Neuron (in vitro differentiated cells): ENCODE measurements at regions not wholly inside any gene's neighbourhood (a gene's known extent, or its start where the extent isn't known, plus 50 kb on each side); places are given as distances from the start of the nearest gene placed in this dataset.
A peak's percentile ranks its signal among the peaks of the same experiment; 100 is the strongest.

Experiments used
- H2AFZ ChIP-seq: one replicate; pipeline ENCODE4 v1.6.1; 2013; ENCODE audit warnings: low read depth, mild to moderate bottlenecking, inconsistent platforms, low read length, moderate library complexity
- H3K27me3 ChIP-seq: one replicate; pipeline ENCODE4 v1.6.1; 2013; ENCODE audit warnings: low read length; ENCODE audit not compliant: insufficient read depth
- H3K36me3 ChIP-seq: one replicate; pipeline ENCODE4 v1.6.1; 2013; ENCODE audit warnings: low read length; ENCODE audit not compliant: insufficient read depth
- H3K4me1 ChIP-seq: one replicate; pipeline ENCODE4 v1.6.1; 2013; ENCODE audit warnings: low read length; ENCODE audit not compliant: insufficient read depth
- H3K4me3 ChIP-seq: 2 replicates; pipeline ENCODE4 v1.5.1; 2013; ENCODE audit warnings: mild to moderate bottlenecking, low read length, moderate library complexity
- H3K9me3 ChIP-seq: one replicate; pipeline ENCODE4 v1.6.1; 2013; ENCODE audit warnings: low read length

DNA sequence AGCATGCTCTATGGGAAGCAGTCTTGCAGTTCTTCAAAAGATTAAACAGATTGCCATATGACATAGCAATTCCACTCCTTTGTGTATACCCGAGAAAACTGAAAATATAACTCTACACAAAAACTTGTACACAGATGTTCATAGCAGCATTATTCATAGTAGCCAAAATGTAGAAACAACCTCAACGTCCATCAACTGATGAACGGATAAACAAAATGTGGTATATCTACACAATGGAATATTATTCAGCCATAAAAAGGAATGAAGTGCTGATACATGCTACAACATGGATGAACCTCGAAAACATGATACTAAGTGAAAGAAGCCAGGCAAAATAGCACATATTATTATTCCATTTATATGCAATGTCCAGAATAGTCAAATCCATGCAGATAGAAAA is 221.2 kb upstream of the PSMD7 start:
- no peak overlapping the region for H2AFZ ChIP-seq
- peaks cover 5% of the 10 kb centered on the region for H3K9me3 ChIP-seq
- H3K4me3 ChIP-seq, result no peak overlapping the region

DNA sequence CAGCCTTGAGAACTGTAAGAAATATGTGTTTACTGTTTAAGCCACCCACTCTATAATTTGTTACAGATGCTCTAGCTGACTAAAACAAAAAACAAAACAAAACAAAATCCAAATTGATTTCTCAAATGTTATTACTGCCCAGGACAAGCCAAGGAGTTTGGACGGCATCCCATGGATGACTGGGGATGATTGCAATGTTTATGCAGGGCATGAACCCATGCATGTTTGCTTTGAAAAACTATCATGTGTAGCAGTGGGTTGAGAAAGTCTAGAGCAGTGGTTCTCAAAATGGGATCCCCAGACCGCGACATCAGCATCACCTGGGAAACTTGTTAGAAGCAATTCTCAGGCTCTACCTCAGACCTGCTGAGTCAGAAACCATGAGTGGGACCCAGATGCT is 223.2 kb upstream of the PSMD7 start:
- Histone ChIP-seq H2AFZ (no peak overlapping the region), H3K36me3 (no peaks in the 10 kb centered on the region), H3K4me1 (no peaks in the 10 kb centered on the region), H3K9me3 (peaks cover 5% of the 10 kb centered on the region), H3K27me3 (no peaks in the 10 kb centered on the region), H3K4me3 (no peak overlapping the region)

More for the DNA sequence above, 221.2 kb upstream of the PSMD7 start:
- Histone ChIP-seq H3K27me3 (no peaks in the 10 kb centered on the region), H3K4me1 (no peaks in the 10 kb centered on the region), H3K36me3 (no peaks in the 10 kb centered on the region)

GRCh38 chr16:74071996-74072535 is 224.5 kb upstream of the PSMD7 start:
- Histone ChIP-seq H3K36me3 (no peaks in the 10 kb centered on the region), H3K27me3 (no peaks in the 10 kb centered on the region), H3K4me3 (no peak overlapping the region)

GRCh38 chr16:74070237-74070636 is 226.4 kb upstream of the PSMD7 start:
- H3K4me1 ChIP-seq, result peaks cover 16% of the 10 kb centered on the region
- no peaks in the 10 kb centered on the region for H3K36me3 ChIP-seq
- H3K4me3 ChIP-seq, result no peak overlapping the region
- no peaks in the 10 kb centered on the region for H3K27me3 ChIP-seq
- no peak overlapping the region for H2AFZ ChIP-seq
- peaks cover 3% of the 10 kb centered on the region for H3K9me3 ChIP-seq

More at GRCh38 chr16:74071996-74072535, 224.5 kb upstream of the PSMD7 start:
- Histone ChIP-seq H2AFZ (no peak overlapping the region), H3K9me3 (peaks cover 5% of the 10 kb centered on the region), H3K4me1 (peaks cover under 1% of the 10 kb centered on the region)

DNA sequence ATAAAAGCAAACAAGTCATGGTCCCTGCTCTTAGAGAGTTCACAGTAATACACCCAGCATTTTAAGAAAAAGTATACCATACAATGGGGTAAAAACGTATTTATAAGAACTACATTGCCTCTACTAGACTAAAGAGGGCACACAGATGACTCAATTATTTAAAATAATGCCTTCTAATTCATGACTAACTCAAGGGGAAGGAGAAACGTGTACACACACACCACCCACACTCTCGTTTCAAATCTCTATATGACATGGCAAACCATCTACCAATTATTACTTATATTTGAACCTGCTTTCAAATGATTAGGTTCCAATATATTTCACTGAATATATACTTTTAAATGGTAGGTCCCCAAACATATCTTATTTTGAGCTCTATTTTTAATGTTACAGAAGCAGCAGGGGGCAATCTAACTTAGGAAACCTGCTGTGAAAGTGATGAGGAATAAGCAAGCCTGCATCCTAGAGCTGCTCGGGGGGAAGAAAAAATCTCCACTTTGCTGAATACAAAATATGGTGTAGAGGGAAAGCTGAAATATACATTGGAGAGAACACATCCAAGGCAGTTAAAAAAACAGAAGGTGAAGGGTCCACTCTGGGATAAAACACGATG is 232.4 kb upstream of the PSMD7 start:
- Histone ChIP-seq H3K4me3 (no peak overlapping the region), H3K9me3 (no peaks in the 10 kb centered on the region), H2AFZ (no peak overlapping the region), H3K27me3 (no peaks in the 10 kb centered on the region), H3K4me1 (peaks cover 16% of the 10 kb centered on the region), H3K36me3 (no peaks in the 10 kb centered on the region)

DNA sequence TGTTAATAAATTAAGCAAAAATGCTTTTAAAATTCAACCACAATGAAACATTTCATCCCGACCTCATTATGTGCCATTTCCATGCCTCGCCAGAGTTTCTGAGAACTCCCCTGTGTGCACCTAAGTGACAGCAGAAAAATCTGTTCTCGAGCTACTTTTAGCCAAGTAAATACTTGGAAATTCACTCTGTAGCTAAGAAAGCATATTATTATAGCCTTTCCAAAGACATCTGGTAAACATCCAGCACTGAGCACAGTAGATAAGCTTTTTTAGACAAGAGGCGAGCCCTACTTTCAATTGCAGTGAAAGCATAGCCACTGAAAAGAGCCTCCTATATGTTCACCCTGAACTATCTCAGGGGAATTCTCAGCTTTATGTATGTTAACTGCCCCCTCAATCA is 242.8 kb upstream of the PSMD7 start:
- no peaks in the 10 kb centered on the region for H3K9me3 ChIP-seq
- no peak overlapping the region for H3K4me3 ChIP-seq
- no peaks in the 10 kb centered on the region for H3K4me1 ChIP-seq
- H3K27me3 ChIP-seq, result no peaks in the 10 kb centered on the region
- no peaks in the 10 kb centered on the region for H3K36me3 ChIP-seq
- H2AFZ ChIP-seq, result no peak overlapping the region

GRCh38 chr16:74053312-74053711 is 243.3 kb upstream of the PSMD7 start:
- Histone ChIP-seq H3K4me3 (no peak overlapping the region), H2AFZ (no peak overlapping the region), H3K27me3 (no peaks in the 10 kb centered on the region), H3K4me1 (no peaks in the 10 kb centered on the region), H3K36me3 (no peaks in the 10 kb centered on the region), H3K9me3 (no peaks in the 10 kb centered on the region)

GRCh38 chr16:74052016-74052415 is 244.6 kb upstream of the PSMD7 start:
- no peak overlapping the region for H3K4me3 ChIP-seq
- H3K4me1 ChIP-seq, result no peaks in the 10 kb centered on the region
- H3K9me3 ChIP-seq, result no peaks in the 10 kb centered on the region
- no peaks in the 10 kb centered on the region for H3K36me3 ChIP-seq
- no peak overlapping the region for H2AFZ ChIP-seq
- no peaks in the 10 kb centered on the region for H3K27me3 ChIP-seq

GRCh38 chr16:74049027-74049426 is 247.6 kb upstream of the PSMD7 start:
- Histone ChIP-seq H3K27me3 (no peaks in the 10 kb centered on the region), H2AFZ (no peak overlapping the region), H3K36me3 (no peaks in the 10 kb centered on the region), H3K9me3 (no peaks in the 10 kb centered on the region), H3K4me3 (no peak overlapping the region), H3K4me1 (peaks cover 3% of the 10 kb centered on the region)

DNA sequence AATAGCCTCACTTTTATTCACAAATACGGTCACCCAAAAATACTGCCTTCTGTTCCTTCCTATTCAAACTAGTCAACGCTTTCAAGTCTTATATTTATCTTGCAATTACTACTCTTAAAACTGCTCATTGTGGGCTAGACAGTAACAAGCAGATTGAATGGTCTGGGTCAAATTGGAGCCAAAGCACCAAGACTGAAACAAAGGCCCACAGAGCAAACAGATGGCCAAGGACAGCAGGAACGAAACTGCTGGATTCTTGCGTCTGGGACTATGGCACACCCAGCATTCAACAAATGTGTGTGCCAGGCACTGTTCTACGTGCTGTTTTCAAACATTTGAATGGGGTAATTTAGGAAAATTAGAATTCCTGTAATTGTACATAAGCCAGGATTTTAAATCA is 250.1 kb upstream of the PSMD7 start:
- H3K4me3 ChIP-seq, result no peak overlapping the region
- no peak overlapping the region for H2AFZ ChIP-seq
- H3K27me3 ChIP-seq, result no peaks in the 10 kb centered on the region

DNA sequence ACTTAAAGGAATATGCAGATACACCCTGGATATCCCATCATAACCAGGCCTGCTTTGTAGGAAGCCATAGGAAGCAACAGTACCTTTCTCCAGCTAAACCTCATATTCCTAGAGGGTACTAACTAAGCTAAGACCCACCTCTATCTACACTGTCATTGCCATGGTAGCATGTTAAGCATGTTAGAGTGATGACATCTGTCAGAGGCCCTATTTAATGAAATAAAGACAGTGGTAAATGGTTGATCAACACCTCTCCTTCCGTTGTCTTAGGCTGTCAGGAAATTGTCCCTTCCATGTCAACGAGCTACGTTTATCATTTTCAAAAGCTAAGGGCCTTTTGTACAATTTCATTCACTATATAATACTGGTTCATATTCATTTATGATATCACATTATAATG is 251.1 kb upstream of the PSMD7 start:
- Histone ChIP-seq H3K36me3 (no peaks in the 10 kb centered on the region), H3K9me3 (no peaks in the 10 kb centered on the region), H3K4me1 (peaks cover 3% of the 10 kb centered on the region), H2AFZ (no peak overlapping the region), H3K4me3 (no peak overlapping the region), H3K27me3 (no peaks in the 10 kb centered on the region)

More for the DNA sequence above, 250.1 kb upstream of the PSMD7 start:
- Histone ChIP-seq H3K4me1 (peaks cover 3% of the 10 kb centered on the region), H3K9me3 (no peaks in the 10 kb centered on the region), H3K36me3 (no peaks in the 10 kb centered on the region)

DNA sequence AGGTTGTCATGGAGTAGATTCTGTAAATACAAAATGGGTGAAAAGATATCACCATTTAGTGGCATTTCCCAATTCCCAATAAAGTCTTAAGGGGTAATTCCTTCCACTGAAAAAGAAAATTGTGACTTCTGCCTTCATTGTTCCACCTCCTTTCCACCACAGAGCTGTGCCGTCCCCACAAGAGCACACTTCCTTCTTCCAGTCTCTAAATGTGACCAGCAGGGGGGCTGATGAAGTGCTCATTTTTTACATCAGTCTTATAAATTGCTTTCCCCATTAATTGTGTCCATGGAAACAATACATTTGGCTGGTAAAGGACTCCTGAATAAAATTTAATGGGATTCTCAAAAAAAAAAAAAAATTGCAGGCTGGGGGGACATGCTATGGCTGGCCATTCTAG is 260.8 kb upstream of the PSMD7 start:
- Histone ChIP-seq H3K9me3 (no peaks in the 10 kb centered on the region), H3K4me1 (peaks cover 50% of the 10 kb centered on the region), H3K4me3 (no peak overlapping the region), H3K36me3 (no peaks in the 10 kb centered on the region), H2AFZ (peak overlapping the region; percentile 28), H3K27me3 (no peaks in the 10 kb centered on the region)

GRCh38 chr16:74034862-74035261 is 261.8 kb upstream of the PSMD7 start:
- H3K36me3 ChIP-seq, result no peaks in the 10 kb centered on the region
- peak overlapping the region; percentile 19 for H2AFZ ChIP-seq
- H3K4me1 ChIP-seq, result peaks cover 59% of the 10 kb centered on the region
- no peaks in the 10 kb centered on the region for H3K27me3 ChIP-seq
- H3K9me3 ChIP-seq, result no peaks in the 10 kb centered on the region
- no peak overlapping the region for H3K4me3 ChIP-seq

- no peak overlapping the region for H2AFZ ChIP-seq
- no peaks in the 10 kb centered on the region for H3K9me3 ChIP-seq
- peaks cover 60% of the 10 kb centered on the region for H3K4me1 ChIP-seq
- no peaks in the 10 kb centered on the region for H3K36me3 ChIP-seq
- no peak overlapping the region for H3K4me3 ChIP-seq
- no peaks in the 10 kb centered on the region for H3K27me3 ChIP-seq
Observed at GRCh38 chr16:74034200-74034599, 262.4 kb upstream of the PSMD7 start.
